HCT116 (cell line): ENCODE measurements at regions not wholly inside any gene's neighbourhood (a gene's known extent, or its start where the extent isn't known, plus 50 kb on each side); places are given as distances from the start of the nearest gene placed in this dataset.

Source experiments
- ATAC-seq: fragments of 200-7000 bp; cut with Tn5 transposase; 2 replicates; pipeline ENCODE4 v1.9.1; 2020; ENCODE audit warnings: mild to moderate bottlenecking, moderate library complexity
- BruUV-seq: library from RNA; stranded (reverse); fragments of 400-500 nt; replicated peaks from 2 replicates; lab custom pipeline; 2021; lab: Mats Ljungman, UMichigan
- CTCF ChIA-PET: fragments of 300-600 bp; sonication (Branson Sonifier 250); formaldehyde crosslinking; loops from one replicate; lab custom pipeline; 2021; ENCODE audit warnings: antibody characterized with exemption; lab: Charles Lee
- POLR2A ChIA-PET: fragments of 300-600, 350-600 bp; sonication (Branson Sonifier 250); formaldehyde crosslinking; loops from one replicate; lab custom pipeline; 2021; ENCODE audit warnings: antibody characterized with exemption; lab: Charles Lee
- RAD21 ChIA-PET, 2 experiments: fragments of 300-600 bp; sonication (Branson Sonifier 250); formaldehyde crosslinking; loops; one replicate each; lab custom pipeline; 2023; ENCODE audit warnings: low total read pairs in 2 of 2; ENCODE audit not compliant: uncharacterized antibody in 2 of 2, unreplicated experiment in 2 of 2, low non-redundant PET in 1 of 2; lab: Charles Lee
- DNase-seq: peaks from one replicate; pipeline ENCODE4 v3.0.0-alpha.2; 2010; ENCODE audit warnings: low read depth, low spot score
- H2AFZ ChIP-seq: fragments of 200-600 bp; shearing (Covaris generic), sonication (generic); 2 replicates; pipeline ENCODE4 v1.6.1; 2017; ENCODE audit warnings: low read depth, mixed run types, mixed read lengths, antibody characterized with exemption, low read length; ENCODE audit not compliant: poor library complexity, severe bottlenecking
- H3K27ac ChIP-seq: 2 replicates; pipeline ENCODE4 v1.5.1; 2012; ENCODE audit warnings: low read depth, low read length
- H3K27me3 ChIP-seq: fragments of 200-600 bp; sonication (generic); 2 replicates; pipeline ENCODE4 v1.6.1; 2016; ENCODE audit warnings: mixed run types, low read length, mixed read lengths; ENCODE audit not compliant: insufficient read depth
- H3K36me3 ChIP-seq, 2 experiments: fragments of 200-500 bp in 1 of 2; fragments of 200-600 bp in 1 of 2; sonication (Bioruptor generic) in 1 of 2; sonication (generic) in 1 of 2; 2 replicates each; pipeline versions ENCODE4 v1.5.1 to v1.6.1; 2014 to 2016; ENCODE audit warnings: low read length in 2 of 2, inconsistent platforms in 1 of 2, mixed read lengths in 1 of 2, mixed run types in 1 of 2; ENCODE audit not compliant: insufficient read depth in 2 of 2, control insufficient read depth in 1 of 2
- H3K4me1 ChIP-seq, 2 experiments: fragments of 200-600 bp in 1 of 2; sonication (generic) in 1 of 2; 2 replicates each; pipeline versions ENCODE4 v1.5.1 to v1.6.1; 2012 to 2017; ENCODE audit warnings: low read length in 2 of 2, inconsistent platforms in 1 of 2, mild to moderate bottlenecking in 1 of 2, mixed read lengths in 1 of 2, mixed run types in 1 of 2, moderate library complexity in 1 of 2; ENCODE audit not compliant: insufficient read depth in 2 of 2, control insufficient read depth in 1 of 2
- H3K4me2 ChIP-seq: fragments of 200-600 bp; sonication (generic); 2 replicates; pipeline ENCODE4 v1.6.1; 2017; ENCODE audit warnings: mixed run types, low read length, mixed read lengths
- H3K4me3 ChIP-seq, 2 experiments: fragments of 200-600 bp in 1 of 2; sonication (generic) in 1 of 2; replicated peaks in 1 of 2; 2 replicates each; pipeline ENCODE4 v1.5.1; 2011 to 2016; ENCODE audit warnings: low read length in 2 of 2, control low read depth in 1 of 2, low read depth in 1 of 2, mild to moderate bottlenecking in 1 of 2, mixed read lengths in 1 of 2, mixed run types in 1 of 2
- H3K79me2 ChIP-seq: fragments of 200-600 bp; sonication (generic); 2 replicates; pipeline ENCODE4 v1.6.1; 2017; ENCODE audit warnings: mild to moderate bottlenecking, mixed run types, low read length, moderate library complexity, mixed read lengths; ENCODE audit not compliant: insufficient read depth
- H3K9ac ChIP-seq: fragments of 200-600 bp; sonication (generic); 2 replicates; pipeline ENCODE4 v1.6.1; 2016; ENCODE audit warnings: low read length, mixed read lengths
- H3K9me2 ChIP-seq: fragments of 200-600 bp; sonication (generic), shearing (Covaris generic); 2 replicates; pipeline ENCODE4 v1.6.1; 2017; ENCODE audit warnings: mixed run types, mild to moderate bottlenecking, moderate library complexity; ENCODE audit not compliant: insufficient read depth
- H3K9me3 ChIP-seq, 2 experiments: fragments of 200-500 bp in 1 of 2; fragments of 200-600 bp in 1 of 2; sonication (Bioruptor generic) in 1 of 2; sonication (generic) in 1 of 2; 2 replicates each; pipeline ENCODE4 v1.6.1; 2014 to 2017; ENCODE audit warnings: low read length in 2 of 2, mixed read lengths in 2 of 2, inconsistent platforms in 1 of 2, low read depth in 1 of 2, mild to moderate bottlenecking in 1 of 2, mixed run types in 1 of 2, moderate library complexity in 1 of 2; ENCODE audit not compliant: control insufficient read depth in 1 of 2, insufficient read depth in 1 of 2
- H4K20me1 ChIP-seq: fragments of 200-600 bp; sonication (generic), shearing (Covaris generic); 2 replicates; pipeline ENCODE4 v1.6.1; 2017; ENCODE audit warnings: mixed run types, mild to moderate bottlenecking, moderate library complexity; ENCODE audit not compliant: insufficient read depth
- CBX3 ChIP-seq: IDR thresholded peaks from 2 replicates; pipeline ENCODE4 v1.6.1; 2012; ENCODE audit warnings: low read depth
- CEBPB ChIP-seq: IDR thresholded peaks from 2 replicates; pipeline ENCODE4 v1.6.1; 2012; ENCODE audit warnings: low read depth
- EGR1 ChIP-seq: IDR thresholded peaks from 2 replicates; pipeline ENCODE4 v1.6.1; 2012; ENCODE audit warnings: low read depth
- ELF1 ChIP-seq: IDR thresholded peaks from 2 replicates; pipeline ENCODE4 v1.6.1; 2012; ENCODE audit warnings: low read depth, borderline replicate concordance
- EZH2 ChIP-seq: fragments of 200-600 bp; sonication (generic); IDR thresholded peaks from 2 replicates; pipeline ENCODE4 v1.6.1; 2017; ENCODE audit warnings: antibody characterized with exemption, mixed run types
- EZH2phosphoT487 ChIP-seq: fragments of 200-600 bp; IDR thresholded peaks from 2 replicates; pipeline ENCODE4 v1.6.1; 2018; ENCODE audit warnings: antibody characterized with exemption, borderline replicate concordance
- JUND ChIP-seq: IDR thresholded peaks from 2 replicates; pipeline ENCODE4 v1.6.1; 2012
- RAD21 ChIP-seq: IDR thresholded peaks from 2 replicates; pipeline ENCODE4 v1.6.1; 2012; ENCODE audit warnings: low read depth, mild to moderate bottlenecking
- SRF ChIP-seq: IDR thresholded peaks from 2 replicates; pipeline ENCODE4 v1.6.1; 2012; ENCODE audit warnings: low read depth
- TCF7L2 ChIP-seq: IDR thresholded peaks from 2 replicates; pipeline ENCODE4 v1.7.0; 2011; ENCODE audit warnings: borderline replicate concordance, inconsistent platforms; ENCODE audit not compliant: insufficient read depth, insufficient read length; ENCODE audit errors: extremely low read depth
- ZFX ChIP-seq: fragments of 450-650 bp; IDR thresholded peaks from 2 replicates; pipeline ENCODE4 v1.6.1; 2017
- ZNF274 ChIP-seq: fragments of 200-500 bp; sonication (Bioruptor generic); IDR thresholded peaks from 2 replicates; pipeline ENCODE4 v1.6.1; 2014; ENCODE audit warnings: mild to moderate bottlenecking, low read depth, low read length, inconsistent platforms
- intact Hi-C: fragments of 100-400 bp; cut with micrococcal nuclease; formaldehyde crosslinking; loops from 2 replicates; pipeline ENCODE4 v1.10.0; 2022
- TF ChIP-seq, protein P1 (sequence below): IDR thresholded peaks from 2 replicates; pipeline ENCODE4 v1.6.1; 2011; ENCODE audit warnings: mild to moderate bottlenecking, low read length, moderate library complexity; ENCODE audit not compliant: insufficient replicate concordance; ENCODE audit errors: extremely low read depth
- TF ChIP-seq, protein P2 (sequence below): IDR thresholded peaks from 2 replicates; pipeline ENCODE4 v1.6.1; 2012; ENCODE audit warnings: low read depth
- TF ChIP-seq, protein P3 (sequence below): IDR thresholded peaks from 2 replicates; pipeline ENCODE4 v1.6.1; 2012

DNA sequence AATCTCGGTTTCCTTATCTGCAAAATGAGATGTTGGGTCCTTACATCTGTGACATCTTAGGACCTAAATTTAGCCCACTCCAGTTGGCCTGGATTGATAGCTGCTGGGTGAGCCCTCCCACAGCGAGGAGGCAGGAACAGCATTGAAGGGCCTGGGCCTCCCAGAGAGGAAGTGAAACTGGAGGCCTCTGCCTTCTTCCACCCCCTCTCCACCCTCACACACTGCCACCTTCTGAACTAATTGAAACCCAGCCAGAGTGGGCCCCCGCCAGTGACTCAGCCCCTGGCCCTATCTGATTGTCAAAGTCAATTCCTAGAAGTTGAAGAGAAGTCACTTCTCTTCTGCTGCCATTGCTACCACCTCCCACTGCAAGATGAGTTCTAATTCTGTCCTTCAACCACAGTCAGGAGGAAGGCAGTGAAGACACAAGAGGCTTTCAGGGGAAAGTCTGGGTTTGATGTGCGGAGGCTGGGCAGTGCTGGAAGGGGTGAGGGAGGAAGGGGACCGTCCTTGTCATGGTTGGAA is 55.2 kb upstream of the NEK6 start:
- no peak overlapping the region for H3K4me3 ChIP-seq
- ChIA-PET CTCF (no interaction called here), RAD21 (no interaction called here), POLR2A (no interaction called here)
- H3K4me1 ChIP-seq: peaks cover 0 to 7% of the 10 kb centered on the region in 2 experiments; a peak in 2 of 4 replicates
- H3K27me3 ChIP-seq: no peaks in the 10 kb centered on the region
- no peak for TF ChIP-seq ZFX
- TF ChIP-seq, protein P1, sequence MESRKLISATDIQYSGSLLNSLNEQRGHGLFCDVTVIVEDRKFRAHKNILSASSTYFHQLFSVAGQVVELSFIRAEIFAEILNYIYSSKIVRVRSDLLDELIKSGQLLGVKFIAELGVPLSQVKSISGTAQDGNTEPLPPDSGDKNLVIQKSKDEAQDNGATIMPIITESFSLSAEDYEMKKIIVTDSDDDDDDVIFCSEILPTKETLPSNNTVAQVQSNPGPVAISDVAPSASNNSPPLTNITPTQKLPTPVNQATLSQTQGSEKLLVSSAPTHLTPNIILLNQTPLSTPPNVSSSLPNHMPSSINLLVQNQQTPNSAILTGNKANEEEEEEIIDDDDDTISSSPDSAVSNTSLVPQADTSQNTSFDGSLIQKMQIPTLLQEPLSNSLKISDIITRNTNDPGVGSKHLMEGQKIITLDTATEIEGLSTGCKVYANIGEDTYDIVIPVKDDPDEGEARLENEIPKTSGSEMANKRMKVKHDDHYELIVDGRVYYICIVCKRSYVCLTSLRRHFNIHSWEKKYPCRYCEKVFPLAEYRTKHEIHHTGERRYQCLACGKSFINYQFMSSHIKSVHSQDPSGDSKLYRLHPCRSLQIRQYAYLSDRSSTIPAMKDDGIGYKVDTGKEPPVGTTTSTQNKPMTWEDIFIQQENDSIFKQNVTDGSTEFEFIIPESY: no peak
- H3K36me3 ChIP-seq: no peaks in the 10 kb centered on the region
- H2AFZ ChIP-seq: no peak overlapping the region
- peak overlapping the region; percentile 9 for H3K4me2 ChIP-seq
- DNase-seq (no peak), ATAC-seq (no peak)
- no peaks in the 10 kb centered on the region for H3K9me2 ChIP-seq
- H3K27ac ChIP-seq: no peak overlapping the region
- BruUV-seq: no TSS peak
- H3K9ac ChIP-seq: no peak overlapping the region
- intact Hi-C loops: no loop called here
- H3K79me2 ChIP-seq: no peaks in the 10 kb centered on the region
- no peaks in the 10 kb centered on the region for H3K9me3 ChIP-seq
- H4K20me1 ChIP-seq: no peaks in the 10 kb centered on the region

DNA sequence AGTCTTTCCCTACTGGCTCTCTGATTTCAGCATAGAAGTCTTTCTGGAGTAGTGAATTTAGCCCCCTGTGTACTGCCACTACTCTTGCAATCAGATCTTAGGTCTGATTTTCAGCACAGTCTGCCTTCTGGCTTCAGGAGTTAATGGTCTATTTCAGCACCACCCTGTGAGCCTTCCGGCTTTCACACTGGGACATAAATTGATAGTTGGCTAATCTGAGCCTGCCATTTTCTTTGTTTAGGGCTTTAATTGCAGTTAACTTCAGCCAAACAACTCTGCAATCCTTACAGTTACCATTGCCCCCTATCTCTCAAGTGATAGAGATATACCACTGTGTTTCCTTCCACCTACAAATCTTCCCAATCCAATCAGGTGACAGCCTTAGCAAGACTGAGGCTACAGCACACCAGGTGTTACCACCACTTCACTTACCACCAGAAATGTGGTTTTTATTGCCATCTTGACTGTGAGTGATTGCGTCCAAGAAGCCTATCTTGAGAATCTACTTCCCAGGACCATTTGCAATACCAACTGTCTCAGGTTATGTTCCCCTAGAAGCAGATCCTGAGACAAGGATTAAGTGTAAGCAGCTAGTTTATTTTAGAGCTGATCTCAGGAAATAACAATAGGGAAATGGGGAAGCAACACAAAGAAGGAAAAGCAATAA is 51.9 kb upstream of the NEK6 start:
- ChIA-PET POLR2A (no interaction called here), RAD21 (no interaction called here), CTCF (no interaction called here)
- DNase-seq (no peak), ATAC-seq (no peak)
- Histone ChIP-seq H3K27me3 (no peaks in the 10 kb centered on the region), H3K4me3 (no peak overlapping the region), H3K79me2 (no peaks in the 10 kb centered on the region), H4K20me1 (no peaks in the 10 kb centered on the region), H3K9me2 (no peaks in the 10 kb centered on the region), H3K4me2 (no peak overlapping the region), H3K9ac (no peak overlapping the region), H3K27ac (no peak overlapping the region), H3K36me3 (no peaks in the 10 kb centered on the region), H3K9me3 (no peaks in the 10 kb centered on the region), H2AFZ (no peak overlapping the region), H3K4me1 (peaks cover 0 to 7% of the 10 kb centered on the region in 2 experiments; a peak in 2 of 4 replicates)
- intact Hi-C loops: no loop called here
- BruUV-seq: no TSS peak
- TF ChIP-seq ELF1: no peak
- TF ChIP-seq ZNF274: no peak
- no peak for TF ChIP-seq EGR1
- no peak for TF ChIP-seq RAD21
- TF ChIP-seq SRF: no peak
- TF ChIP-seq EZH2phosphoT487: no peak
- no peak for TF ChIP-seq JUND
- TF ChIP-seq, protein P2, sequence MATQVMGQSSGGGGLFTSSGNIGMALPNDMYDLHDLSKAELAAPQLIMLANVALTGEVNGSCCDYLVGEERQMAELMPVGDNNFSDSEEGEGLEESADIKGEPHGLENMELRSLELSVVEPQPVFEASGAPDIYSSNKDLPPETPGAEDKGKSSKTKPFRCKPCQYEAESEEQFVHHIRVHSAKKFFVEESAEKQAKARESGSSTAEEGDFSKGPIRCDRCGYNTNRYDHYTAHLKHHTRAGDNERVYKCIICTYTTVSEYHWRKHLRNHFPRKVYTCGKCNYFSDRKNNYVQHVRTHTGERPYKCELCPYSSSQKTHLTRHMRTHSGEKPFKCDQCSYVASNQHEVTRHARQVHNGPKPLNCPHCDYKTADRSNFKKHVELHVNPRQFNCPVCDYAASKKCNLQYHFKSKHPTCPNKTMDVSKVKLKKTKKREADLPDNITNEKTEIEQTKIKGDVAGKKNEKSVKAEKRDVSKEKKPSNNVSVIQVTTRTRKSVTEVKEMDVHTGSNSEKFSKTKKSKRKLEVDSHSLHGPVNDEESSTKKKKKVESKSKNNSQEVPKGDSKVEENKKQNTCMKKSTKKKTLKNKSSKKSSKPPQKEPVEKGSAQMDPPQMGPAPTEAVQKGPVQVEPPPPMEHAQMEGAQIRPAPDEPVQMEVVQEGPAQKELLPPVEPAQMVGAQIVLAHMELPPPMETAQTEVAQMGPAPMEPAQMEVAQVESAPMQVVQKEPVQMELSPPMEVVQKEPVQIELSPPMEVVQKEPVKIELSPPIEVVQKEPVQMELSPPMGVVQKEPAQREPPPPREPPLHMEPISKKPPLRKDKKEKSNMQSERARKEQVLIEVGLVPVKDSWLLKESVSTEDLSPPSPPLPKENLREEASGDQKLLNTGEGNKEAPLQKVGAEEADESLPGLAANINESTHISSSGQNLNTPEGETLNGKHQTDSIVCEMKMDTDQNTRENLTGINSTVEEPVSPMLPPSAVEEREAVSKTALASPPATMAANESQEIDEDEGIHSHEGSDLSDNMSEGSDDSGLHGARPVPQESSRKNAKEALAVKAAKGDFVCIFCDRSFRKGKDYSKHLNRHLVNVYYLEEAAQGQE: no peak
- no peak for TF ChIP-seq CBX3
- no peak for TF ChIP-seq EZH2
- no peak for TF ChIP-seq ZFX
- TF ChIP-seq CEBPB: no peak
- TF ChIP-seq TCF7L2: no peak
- TF ChIP-seq, protein P3, sequence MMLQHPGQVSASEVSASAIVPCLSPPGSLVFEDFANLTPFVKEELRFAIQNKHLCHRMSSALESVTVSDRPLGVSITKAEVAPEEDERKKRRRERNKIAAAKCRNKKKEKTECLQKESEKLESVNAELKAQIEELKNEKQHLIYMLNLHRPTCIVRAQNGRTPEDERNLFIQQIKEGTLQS: no peak
